ENCODE measurements at regions not wholly inside any gene's neighbourhood (a gene's known extent, or its start where the extent isn't known, plus 50 kb on each side); places are given as distances from the start of the nearest gene placed in this dataset.

DNA sequence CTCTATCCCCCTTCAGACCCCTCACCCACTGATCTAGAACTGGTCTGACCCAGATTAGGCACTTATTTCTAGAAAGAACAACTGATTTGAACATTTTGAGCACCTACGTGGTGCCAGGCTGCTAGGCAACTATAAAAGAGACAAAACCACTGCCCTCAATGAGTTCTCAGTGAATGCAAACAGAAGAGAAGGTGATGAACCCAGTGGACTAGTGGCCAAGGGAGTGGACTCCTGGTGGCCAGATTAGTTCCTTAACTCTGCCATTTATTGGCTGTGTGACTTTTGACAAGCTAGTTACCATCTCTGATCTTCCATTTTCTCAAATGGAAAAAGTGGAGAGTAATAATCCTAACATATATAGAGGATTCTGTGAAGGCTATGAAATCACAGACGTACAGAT, 259.1 kb upstream of the SALL1 start:
- H3K4me3 ChIP-seq (replicated peaks in 1 of 2; ENCODE audit: low read depth in 2 of 2, low read length in 2 of 2) = no peak overlapping the region
- DNase-seq (ENCODE audit: low read depth in 2 of 2) = no peak
- TF ChIP-seq, protein P1, sequence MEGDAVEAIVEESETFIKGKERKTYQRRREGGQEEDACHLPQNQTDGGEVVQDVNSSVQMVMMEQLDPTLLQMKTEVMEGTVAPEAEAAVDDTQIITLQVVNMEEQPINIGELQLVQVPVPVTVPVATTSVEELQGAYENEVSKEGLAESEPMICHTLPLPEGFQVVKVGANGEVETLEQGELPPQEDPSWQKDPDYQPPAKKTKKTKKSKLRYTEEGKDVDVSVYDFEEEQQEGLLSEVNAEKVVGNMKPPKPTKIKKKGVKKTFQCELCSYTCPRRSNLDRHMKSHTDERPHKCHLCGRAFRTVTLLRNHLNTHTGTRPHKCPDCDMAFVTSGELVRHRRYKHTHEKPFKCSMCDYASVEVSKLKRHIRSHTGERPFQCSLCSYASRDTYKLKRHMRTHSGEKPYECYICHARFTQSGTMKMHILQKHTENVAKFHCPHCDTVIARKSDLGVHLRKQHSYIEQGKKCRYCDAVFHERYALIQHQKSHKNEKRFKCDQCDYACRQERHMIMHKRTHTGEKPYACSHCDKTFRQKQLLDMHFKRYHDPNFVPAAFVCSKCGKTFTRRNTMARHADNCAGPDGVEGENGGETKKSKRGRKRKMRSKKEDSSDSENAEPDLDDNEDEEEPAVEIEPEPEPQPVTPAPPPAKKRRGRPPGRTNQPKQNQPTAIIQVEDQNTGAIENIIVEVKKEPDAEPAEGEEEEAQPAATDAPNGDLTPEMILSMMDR (IDR thresholded peaks at IDR 0.05; ENCODE audit: low read depth, low read length) = no peak

GRCh38 chr16:51409001-51409675, 258.1 kb upstream of the SALL1 start:
- TF ChIP-seq, protein P1 (IDR thresholded peaks at IDR 0.05; ENCODE audit: low read depth, low read length) = no peak
- DNase-seq (ENCODE audit: low read depth in 2 of 2) = peak; percentile 27 to 50
- no peak overlapping the region for H3K4me3 ChIP-seq (replicated peaks in 1 of 2; ENCODE audit: low read depth in 2 of 2, low read length in 2 of 2)

GRCh38 chr16:51408357-51408756, 257.3 kb upstream of the SALL1 start:
- no peak overlapping the region for H3K4me3 ChIP-seq (replicated peaks in 1 of 2; ENCODE audit: low read depth in 2 of 2, low read length in 2 of 2)
- TF ChIP-seq, protein P1 (IDR thresholded peaks at IDR 0.05; ENCODE audit: low read depth, low read length) = no peak
- DNase-seq (ENCODE audit: low read depth in 2 of 2) = peak in 1 of 2 donors; percentile 83

GRCh38 chr16:51407921-51408320, 256.9 kb upstream of the SALL1 start:
- peak in 1 of 2 donors; percentile 42 for DNase-seq (ENCODE audit: low read depth in 2 of 2)
- TF ChIP-seq, protein P1 (IDR thresholded peaks at IDR 0.05; ENCODE audit: low read depth, low read length) = no peak
- no peak overlapping the region for H3K4me3 ChIP-seq (replicated peaks in 1 of 2; ENCODE audit: low read depth in 2 of 2, low read length in 2 of 2)

- DNase-seq (ENCODE audit: low read depth in 2 of 2) = no peak
- H3K4me3 ChIP-seq (replicated peaks in 1 of 2; ENCODE audit: low read depth in 2 of 2, low read length in 2 of 2) = no peak overlapping the region
- TF ChIP-seq, protein P1 (IDR thresholded peaks at IDR 0.05; ENCODE audit: low read depth, low read length) = no peak
Measured at GRCh38 chr16:51407199-51407598, 256.1 kb upstream of the SALL1 start.

GRCh38 chr16:51405361-51405760, 254.3 kb upstream of the SALL1 start:
- TF ChIP-seq, protein P1 (IDR thresholded peaks at IDR 0.05; ENCODE audit: low read depth, low read length) = no peak
- no peak overlapping the region for H3K4me3 ChIP-seq (replicated peaks in 1 of 2; ENCODE audit: low read depth in 2 of 2, low read length in 2 of 2)
- DNase-seq (ENCODE audit: low read depth in 2 of 2) = no peak

GRCh38 chr16:51404386-51404785, 253.3 kb upstream of the SALL1 start:
- TF ChIP-seq, protein P1 (IDR thresholded peaks at IDR 0.05; ENCODE audit: low read depth, low read length) = no peak
- no peak overlapping the region for H3K4me3 ChIP-seq (replicated peaks in 1 of 2; ENCODE audit: low read depth in 2 of 2, low read length in 2 of 2)
- peak in 1 of 2 donors; percentile 39 for DNase-seq (ENCODE audit: low read depth in 2 of 2)

Data from cardiac fibroblast (primary cell).